WI38 (cell line): ENCODE measurements at regions not wholly inside any gene's neighbourhood (a gene's known extent, or its start where the extent isn't known, plus 50 kb on each side); places are given as distances from the start of the nearest gene placed in this dataset.

Source experiments
- H3K4me3 ChIP-seq: 2 replicates; pipeline ENCODE4 v1.5.1; 2011; ENCODE audit warnings: low read depth, mild to moderate bottlenecking, control low read depth, low read length
- TF ChIP-seq, protein P1 (sequence below): IDR thresholded peaks from 2 replicates; pipeline ENCODE4 v1.5.1; 2012; ENCODE audit warnings: low read depth, mild to moderate bottlenecking, control low read depth, low read length

DNA sequence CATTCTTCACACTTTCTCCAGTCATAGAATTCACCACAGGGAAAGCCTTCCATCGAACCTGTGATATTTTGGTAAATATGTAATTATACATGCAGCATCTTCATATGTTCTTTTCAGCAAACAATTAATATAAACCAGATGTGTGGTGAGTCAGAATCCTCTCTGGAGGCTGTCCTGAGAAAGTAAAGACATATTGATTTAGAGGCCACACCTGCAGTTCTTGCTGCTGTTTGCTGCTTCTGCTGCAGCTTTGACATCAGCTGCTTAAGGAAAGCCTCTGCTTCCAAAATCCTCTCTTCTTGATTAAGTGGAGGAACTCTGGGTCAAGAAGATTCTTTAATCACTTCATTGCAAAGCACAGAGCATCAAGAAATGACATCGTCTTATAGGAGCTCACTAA, 568.8 kb upstream of the ZEB2 start:
- TF ChIP-seq, protein P1, sequence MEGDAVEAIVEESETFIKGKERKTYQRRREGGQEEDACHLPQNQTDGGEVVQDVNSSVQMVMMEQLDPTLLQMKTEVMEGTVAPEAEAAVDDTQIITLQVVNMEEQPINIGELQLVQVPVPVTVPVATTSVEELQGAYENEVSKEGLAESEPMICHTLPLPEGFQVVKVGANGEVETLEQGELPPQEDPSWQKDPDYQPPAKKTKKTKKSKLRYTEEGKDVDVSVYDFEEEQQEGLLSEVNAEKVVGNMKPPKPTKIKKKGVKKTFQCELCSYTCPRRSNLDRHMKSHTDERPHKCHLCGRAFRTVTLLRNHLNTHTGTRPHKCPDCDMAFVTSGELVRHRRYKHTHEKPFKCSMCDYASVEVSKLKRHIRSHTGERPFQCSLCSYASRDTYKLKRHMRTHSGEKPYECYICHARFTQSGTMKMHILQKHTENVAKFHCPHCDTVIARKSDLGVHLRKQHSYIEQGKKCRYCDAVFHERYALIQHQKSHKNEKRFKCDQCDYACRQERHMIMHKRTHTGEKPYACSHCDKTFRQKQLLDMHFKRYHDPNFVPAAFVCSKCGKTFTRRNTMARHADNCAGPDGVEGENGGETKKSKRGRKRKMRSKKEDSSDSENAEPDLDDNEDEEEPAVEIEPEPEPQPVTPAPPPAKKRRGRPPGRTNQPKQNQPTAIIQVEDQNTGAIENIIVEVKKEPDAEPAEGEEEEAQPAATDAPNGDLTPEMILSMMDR: no peak

DNA sequence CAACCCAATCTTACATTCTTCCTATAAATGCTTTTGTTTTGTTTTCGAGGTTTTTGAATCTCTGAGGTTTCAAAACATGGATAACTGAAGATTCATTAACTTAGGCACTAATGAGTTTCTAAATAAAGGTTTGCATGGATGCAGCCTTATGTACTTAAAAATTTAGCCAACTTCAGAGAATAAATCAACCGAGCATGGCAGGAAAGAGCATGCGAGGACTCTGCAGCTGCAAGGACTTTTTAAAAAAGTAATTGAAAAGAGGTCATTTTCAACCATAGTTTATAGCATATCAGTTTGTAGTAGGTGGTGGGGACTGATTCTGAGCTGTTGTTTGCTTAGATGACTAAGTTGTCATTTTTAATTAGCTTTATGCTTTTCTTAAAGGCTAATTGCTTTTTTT, 567.0 kb upstream of the ZEB2 start:
- TF ChIP-seq, protein P1: no peak
- no peak overlapping the region for H3K4me3 ChIP-seq

More for the DNA sequence above, 568.8 kb upstream of the ZEB2 start:
- no peak overlapping the region for H3K4me3 ChIP-seq

DNA sequence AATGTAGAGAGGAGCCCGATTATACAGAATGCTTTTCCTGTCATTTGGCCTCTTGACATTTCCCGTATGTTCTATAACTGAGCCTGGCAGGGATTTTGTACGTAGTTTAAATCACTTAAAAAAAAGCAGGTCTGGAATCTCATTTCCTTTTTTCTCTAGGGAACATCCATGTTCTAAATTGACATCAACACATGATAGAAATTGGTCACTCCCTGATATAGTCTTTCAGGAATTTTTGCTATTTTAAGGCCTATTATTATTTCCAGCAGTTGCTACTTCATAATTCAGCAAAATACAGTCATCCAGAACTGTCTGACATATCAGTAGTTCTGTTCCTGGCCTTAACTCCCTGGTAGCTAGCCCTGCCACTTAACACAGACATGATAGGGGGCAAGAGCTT, 565.7 kb upstream of the ZEB2 start:
- TF ChIP-seq, protein P1: no peak
- no peak overlapping the region for H3K4me3 ChIP-seq

DNA sequence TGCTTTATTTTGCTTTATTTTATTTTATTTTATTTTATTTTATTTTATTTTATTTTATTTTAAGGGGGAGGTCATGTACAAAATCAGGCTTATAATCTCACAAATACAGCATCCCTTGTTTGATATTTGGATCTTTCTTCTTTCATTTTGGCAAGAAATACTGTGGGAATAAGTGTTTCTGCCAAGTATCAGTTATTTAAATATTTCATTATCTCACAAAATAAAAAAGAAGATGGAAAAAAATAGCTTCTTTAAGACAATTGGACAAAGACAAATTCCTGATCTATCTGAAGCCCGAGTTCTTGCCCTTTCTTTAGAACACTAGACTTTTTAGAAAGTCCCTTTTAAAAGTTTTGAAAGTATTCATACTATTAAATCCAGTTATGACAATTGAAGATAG, 560.5 kb upstream of the ZEB2 start:
- TF ChIP-seq, protein P1: no peak
- no peak overlapping the region for H3K4me3 ChIP-seq

DNA sequence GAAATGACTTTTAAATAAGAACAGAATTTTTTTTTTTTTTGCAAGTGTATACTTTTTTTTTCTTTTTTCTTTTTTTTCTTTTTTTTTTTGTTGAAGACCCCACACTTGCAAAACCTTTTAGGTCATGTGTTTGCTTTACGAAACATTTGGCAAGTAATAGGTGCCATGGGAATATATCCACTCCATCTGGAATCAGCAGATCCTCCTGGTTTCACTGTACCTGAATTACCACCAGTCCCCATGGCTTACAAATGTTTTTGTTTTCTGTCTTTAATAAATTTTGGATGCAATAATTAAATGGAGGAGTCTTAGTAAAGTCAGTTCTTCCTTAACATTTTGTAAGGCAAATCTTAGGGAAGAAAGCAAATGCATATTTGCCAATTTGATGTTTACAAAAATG, 559.7 kb upstream of the ZEB2 start:
- TF ChIP-seq, protein P1: no peak
- H3K4me3 ChIP-seq: no peak overlapping the region

DNA sequence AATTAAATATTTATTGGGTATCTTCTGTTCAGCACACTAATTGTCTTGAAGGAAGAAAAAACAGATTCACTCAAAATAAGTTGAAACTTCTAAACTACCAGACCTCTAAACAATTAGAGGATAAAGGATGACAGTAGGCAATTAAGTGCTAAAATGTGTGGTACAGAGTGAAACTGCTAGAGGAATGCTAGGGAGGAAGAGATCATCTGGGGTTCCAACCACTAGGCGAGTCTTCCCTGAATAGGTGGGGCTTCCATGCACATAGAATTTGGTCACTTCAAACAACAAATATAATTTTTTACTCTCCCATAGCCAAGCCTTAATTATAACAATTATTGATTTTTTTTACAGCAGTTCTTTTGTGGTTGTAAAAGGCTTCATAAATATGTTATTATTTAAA, 559.0 kb upstream of the ZEB2 start:
- TF ChIP-seq, protein P1: no peak

DNA sequence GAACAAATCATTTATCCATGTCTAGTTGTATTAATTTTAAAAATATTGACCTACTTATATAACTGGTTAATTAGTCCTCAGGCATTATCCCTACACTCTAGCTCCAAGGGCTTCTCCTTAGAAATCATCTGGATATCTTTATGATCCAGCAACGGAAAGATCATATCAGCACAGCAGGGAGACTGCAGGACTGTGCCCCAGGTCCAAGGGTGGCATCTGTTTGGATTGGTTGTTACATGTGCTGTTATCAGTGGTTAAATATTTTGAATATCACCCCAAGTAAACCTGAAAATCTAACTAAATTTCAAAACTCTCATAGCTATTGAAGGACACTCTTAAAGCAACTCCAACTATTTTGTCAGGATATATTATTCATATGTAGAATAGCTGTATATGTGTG, 556.2 kb upstream of the ZEB2 start:
- no peak overlapping the region for H3K4me3 ChIP-seq
- TF ChIP-seq, protein P1: no peak

More for the DNA sequence above, 559.0 kb upstream of the ZEB2 start:
- no peak overlapping the region for H3K4me3 ChIP-seq
